HG02840 (cell line): ENCODE measurements at regions not wholly inside any gene's neighbourhood (a gene's known extent, or its start where the extent isn't known, plus 50 kb on each side); places are given as distances from the start of the nearest gene placed in this dataset.
"Not testable (repeated sequence)": the region's sequence is repeated elsewhere in the genome, so short reads cannot be mapped to it uniquely, and the experiment has no call there.

Experiments
- ATAC-seq: cut with Tn5 transposase; IDR thresholded peaks from one replicate; pipeline ENCODE4 v1.9.1; 2021; ENCODE audit warnings: mild to moderate bottlenecking, moderate library complexity, moderate number of reproducible peaks; ENCODE audit not compliant: unreplicated experiment, low FRiP score

- not testable (repeated sequence) for ATAC-seq
These were observed 632.7 kb downstream of the GALC start for GRCh38 chr14:87360246-87360645.

- no peak for ATAC-seq
These were observed 642.0 kb downstream of the GALC start for GRCh38 chr14:87351007-87351406.

- ATAC-seq = no peak
These were observed 643.1 kb downstream of the GALC start for GRCh38 chr14:87349921-87350320.

GRCh38 chr14:87343652-87344051 is 649.3 kb downstream of the GALC start:
- ATAC-seq = no peak

GRCh38 chr14:87334997-87335685 is 657.8 kb downstream of the GALC start:
- ATAC-seq = no peak

- no peak for ATAC-seq
These were observed 661.0 kb downstream of the GALC start for GRCh38 chr14:87331991-87332390.

GRCh38 chr14:87325741-87326140 is 667.2 kb downstream of the GALC start:
- no peak for ATAC-seq

GRCh38 chr14:87323191-87323590 is 669.8 kb downstream of the GALC start:
- no peak for ATAC-seq

GRCh38 chr14:87321548-87321947 is 671.4 kb downstream of the GALC start:
- no peak for ATAC-seq

- ATAC-seq = no peak
These were observed 680.1 kb downstream of the GALC start for GRCh38 chr14:87312894-87313205.

GRCh38 chr14:87312169-87312893 is 680.7 kb downstream of the GALC start:
- ATAC-seq = no peak

GRCh38 chr14:87309557-87309956 is 683.4 kb downstream of the GALC start:
- ATAC-seq = no peak

- ATAC-seq = no peak
These were observed 686.4 kb downstream of the GALC start for GRCh38 chr14:87306409-87307168.

- no peak for ATAC-seq
These were observed 687.6 kb downstream of the GALC start for GRCh38 chr14:87305345-87305744.

GRCh38 chr14:87304404-87304803 is 688.6 kb downstream of the GALC start:
- no peak for ATAC-seq

GRCh38 chr14:87286826-87287225 is 706.2 kb downstream of the GALC start:
- ATAC-seq = no peak

GRCh38 chr14:87286191-87286590 is 706.8 kb downstream of the GALC start:
- ATAC-seq = no peak

GRCh38 chr14:87285506-87285905 is 707.5 kb downstream of the GALC start:
- no peak for ATAC-seq

- no peak for ATAC-seq
These were observed 709.4 kb downstream of the GALC start for GRCh38 chr14:87283547-87283946.

- ATAC-seq = no peak
These were observed 710.7 kb downstream of the GALC start for GRCh38 chr14:87282266-87282665.

GRCh38 chr14:87278415-87278814 is 714.6 kb downstream of the GALC start:
- ATAC-seq = no peak

GRCh38 chr14:87271331-87271730 is 721.7 kb downstream of the GALC start:
- ATAC-seq = no peak
